HEK293 (cell line): ENCODE measurements at regions not wholly inside any gene's neighbourhood (a gene's known extent, or its start where the extent isn't known, plus 50 kb on each side); places are given as distances from the start of the nearest gene placed in this dataset.

ENCODE experiments used
- EGR2 ChIP-seq: fragments of 450-650 bp; formaldehyde crosslinking; IDR thresholded peaks from 2 replicates; pipeline ENCODE4 v1.5.1; 2016; ENCODE audit warnings: low read depth, missing biosample characterization, missing genetic modification characterization
- GFI1B ChIP-seq: fragments of 450-650 bp; formaldehyde crosslinking; IDR thresholded peaks from 2 replicates; pipeline ENCODE4 v1.5.1; 2016; ENCODE audit warnings: missing biosample characterization, missing genetic modification characterization
- HOXA7 ChIP-seq: sonication (generic); formaldehyde crosslinking; IDR thresholded peaks from 2 replicates; pipeline ENCODE4 v1.8.1; 2022; ENCODE audit warnings: missing genetic modification reagents, borderline replicate concordance
- WT1 ChIP-seq: fragments of 450-650 bp; formaldehyde crosslinking; IDR thresholded peaks from 2 replicates; pipeline ENCODE4 v1.5.1; 2016; ENCODE audit warnings: missing biosample characterization, missing genetic modification characterization
- ZNF112 ChIP-seq: fragments of 450-650 bp; formaldehyde crosslinking; IDR thresholded peaks from 2 replicates; pipeline ENCODE4 v1.5.0; 2017; ENCODE audit warnings: missing biosample characterization, missing genetic modification characterization
- ZNF169 ChIP-seq: fragments of 450-650 bp; formaldehyde crosslinking; IDR thresholded peaks from 2 replicates; pipeline ENCODE4 v1.5.1; 2016; ENCODE audit warnings: missing biosample characterization, missing genetic modification characterization
- ZNF292 ChIP-seq: fragments of 450-650 bp; formaldehyde crosslinking; IDR thresholded peaks from 2 replicates; pipeline ENCODE4 v1.5.1; 2016; ENCODE audit warnings: low read depth, missing biosample characterization, missing genetic modification characterization, borderline replicate concordance
- ZNF776 ChIP-seq: fragments of 450-650 bp; formaldehyde crosslinking; IDR thresholded peaks from 2 replicates; pipeline ENCODE4 v1.5.0; 2017; ENCODE audit warnings: missing biosample characterization, missing genetic modification characterization, borderline replicate concordance
- ZSCAN23 ChIP-seq: fragments of 450-650 bp; formaldehyde crosslinking; IDR thresholded peaks from 2 replicates; pipeline ENCODE4 v1.5.1; 2016; ENCODE audit warnings: missing biosample characterization, missing genetic modification characterization
- TF ChIP-seq, protein P1 (sequence below): fragments of 450-650 bp; formaldehyde crosslinking; IDR thresholded peaks from 2 replicates; pipeline ENCODE4 v1.5.1; 2016; ENCODE audit warnings: missing biosample characterization, missing genetic modification characterization, borderline replicate concordance
- TF ChIP-seq, protein P2 (sequence below): fragments of 450-650 bp; formaldehyde crosslinking; IDR thresholded peaks from 2 replicates; pipeline ENCODE4 v1.5.1; 2016; ENCODE audit warnings: missing biosample characterization, missing genetic modification characterization
- TF ChIP-seq, protein P3 (sequence below): fragments of 450-650 bp; formaldehyde crosslinking; IDR thresholded peaks from 2 replicates; pipeline ENCODE4 v1.5.1; 2016; ENCODE audit warnings: missing biosample characterization, missing genetic modification characterization

DNA sequence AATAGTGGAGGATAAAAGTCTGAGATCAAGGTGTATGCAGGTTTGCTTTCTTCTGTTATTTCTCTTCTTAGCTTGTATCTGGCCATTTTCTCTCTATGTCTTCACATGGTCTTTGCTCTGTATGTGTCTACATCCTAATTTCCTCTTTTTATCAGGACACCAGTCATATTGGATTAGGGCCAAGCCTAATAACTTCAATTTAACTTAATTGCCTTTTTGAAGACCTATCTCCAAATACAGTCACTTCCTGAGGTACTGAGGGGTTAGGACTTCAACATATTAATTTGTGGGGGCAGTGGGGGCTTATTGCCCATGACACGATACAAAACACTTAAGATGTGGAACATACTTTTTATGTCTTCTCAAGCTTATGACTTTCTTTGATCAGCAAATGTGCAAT lies 632.9 kb upstream of the CELF4 start:
- no peak for TF ChIP-seq ZSCAN23
- TF ChIP-seq, protein P1, sequence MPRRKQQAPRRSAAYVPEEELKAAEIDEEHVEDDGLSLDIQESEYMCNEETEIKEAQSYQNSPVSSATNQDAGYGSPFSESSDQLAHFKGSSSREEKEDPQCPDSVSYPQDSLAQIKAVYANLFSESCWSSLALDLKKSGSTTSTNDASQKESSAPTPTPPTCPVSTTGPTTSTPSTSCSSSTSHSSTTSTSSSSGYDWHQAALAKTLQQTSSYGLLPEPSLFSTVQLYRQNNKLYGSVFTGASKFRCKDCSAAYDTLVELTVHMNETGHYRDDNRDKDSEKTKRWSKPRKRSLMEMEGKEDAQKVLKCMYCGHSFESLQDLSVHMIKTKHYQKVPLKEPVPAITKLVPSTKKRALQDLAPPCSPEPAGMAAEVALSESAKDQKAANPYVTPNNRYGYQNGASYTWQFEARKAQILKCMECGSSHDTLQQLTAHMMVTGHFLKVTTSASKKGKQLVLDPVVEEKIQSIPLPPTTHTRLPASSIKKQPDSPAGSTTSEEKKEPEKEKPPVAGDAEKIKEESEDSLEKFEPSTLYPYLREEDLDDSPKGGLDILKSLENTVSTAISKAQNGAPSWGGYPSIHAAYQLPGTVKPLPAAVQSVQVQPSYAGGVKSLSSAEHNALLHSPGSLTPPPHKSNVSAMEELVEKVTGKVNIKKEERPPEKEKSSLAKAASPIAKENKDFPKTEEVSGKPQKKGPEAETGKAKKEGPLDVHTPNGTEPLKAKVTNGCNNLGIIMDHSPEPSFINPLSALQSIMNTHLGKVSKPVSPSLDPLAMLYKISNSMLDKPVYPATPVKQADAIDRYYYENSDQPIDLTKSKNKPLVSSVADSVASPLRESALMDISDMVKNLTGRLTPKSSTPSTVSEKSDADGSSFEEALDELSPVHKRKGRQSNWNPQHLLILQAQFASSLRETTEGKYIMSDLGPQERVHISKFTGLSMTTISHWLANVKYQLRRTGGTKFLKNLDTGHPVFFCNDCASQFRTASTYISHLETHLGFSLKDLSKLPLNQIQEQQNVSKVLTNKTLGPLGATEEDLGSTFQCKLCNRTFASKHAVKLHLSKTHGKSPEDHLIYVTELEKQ (tag by site-specific recombination) = no peak
- no peak for TF ChIP-seq ZNF112 (tag by site-specific recombination)
- no peak for TF ChIP-seq HOXA7 (CRISPR knock-in tag)
- no peak for TF ChIP-seq ZNF776 (tag by site-specific recombination)
- TF ChIP-seq, protein P2, sequence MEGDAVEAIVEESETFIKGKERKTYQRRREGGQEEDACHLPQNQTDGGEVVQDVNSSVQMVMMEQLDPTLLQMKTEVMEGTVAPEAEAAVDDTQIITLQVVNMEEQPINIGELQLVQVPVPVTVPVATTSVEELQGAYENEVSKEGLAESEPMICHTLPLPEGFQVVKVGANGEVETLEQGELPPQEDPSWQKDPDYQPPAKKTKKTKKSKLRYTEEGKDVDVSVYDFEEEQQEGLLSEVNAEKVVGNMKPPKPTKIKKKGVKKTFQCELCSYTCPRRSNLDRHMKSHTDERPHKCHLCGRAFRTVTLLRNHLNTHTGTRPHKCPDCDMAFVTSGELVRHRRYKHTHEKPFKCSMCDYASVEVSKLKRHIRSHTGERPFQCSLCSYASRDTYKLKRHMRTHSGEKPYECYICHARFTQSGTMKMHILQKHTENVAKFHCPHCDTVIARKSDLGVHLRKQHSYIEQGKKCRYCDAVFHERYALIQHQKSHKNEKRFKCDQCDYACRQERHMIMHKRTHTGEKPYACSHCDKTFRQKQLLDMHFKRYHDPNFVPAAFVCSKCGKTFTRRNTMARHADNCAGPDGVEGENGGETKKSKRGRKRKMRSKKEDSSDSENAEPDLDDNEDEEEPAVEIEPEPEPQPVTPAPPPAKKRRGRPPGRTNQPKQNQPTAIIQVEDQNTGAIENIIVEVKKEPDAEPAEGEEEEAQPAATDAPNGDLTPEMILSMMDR (tag by site-specific recombination) = no peak
- no peak for TF ChIP-seq GFI1B
- no peak for TF ChIP-seq ZNF292 (tag by site-specific recombination)
- TF ChIP-seq EGR2 = no peak
- TF ChIP-seq, protein P3, sequence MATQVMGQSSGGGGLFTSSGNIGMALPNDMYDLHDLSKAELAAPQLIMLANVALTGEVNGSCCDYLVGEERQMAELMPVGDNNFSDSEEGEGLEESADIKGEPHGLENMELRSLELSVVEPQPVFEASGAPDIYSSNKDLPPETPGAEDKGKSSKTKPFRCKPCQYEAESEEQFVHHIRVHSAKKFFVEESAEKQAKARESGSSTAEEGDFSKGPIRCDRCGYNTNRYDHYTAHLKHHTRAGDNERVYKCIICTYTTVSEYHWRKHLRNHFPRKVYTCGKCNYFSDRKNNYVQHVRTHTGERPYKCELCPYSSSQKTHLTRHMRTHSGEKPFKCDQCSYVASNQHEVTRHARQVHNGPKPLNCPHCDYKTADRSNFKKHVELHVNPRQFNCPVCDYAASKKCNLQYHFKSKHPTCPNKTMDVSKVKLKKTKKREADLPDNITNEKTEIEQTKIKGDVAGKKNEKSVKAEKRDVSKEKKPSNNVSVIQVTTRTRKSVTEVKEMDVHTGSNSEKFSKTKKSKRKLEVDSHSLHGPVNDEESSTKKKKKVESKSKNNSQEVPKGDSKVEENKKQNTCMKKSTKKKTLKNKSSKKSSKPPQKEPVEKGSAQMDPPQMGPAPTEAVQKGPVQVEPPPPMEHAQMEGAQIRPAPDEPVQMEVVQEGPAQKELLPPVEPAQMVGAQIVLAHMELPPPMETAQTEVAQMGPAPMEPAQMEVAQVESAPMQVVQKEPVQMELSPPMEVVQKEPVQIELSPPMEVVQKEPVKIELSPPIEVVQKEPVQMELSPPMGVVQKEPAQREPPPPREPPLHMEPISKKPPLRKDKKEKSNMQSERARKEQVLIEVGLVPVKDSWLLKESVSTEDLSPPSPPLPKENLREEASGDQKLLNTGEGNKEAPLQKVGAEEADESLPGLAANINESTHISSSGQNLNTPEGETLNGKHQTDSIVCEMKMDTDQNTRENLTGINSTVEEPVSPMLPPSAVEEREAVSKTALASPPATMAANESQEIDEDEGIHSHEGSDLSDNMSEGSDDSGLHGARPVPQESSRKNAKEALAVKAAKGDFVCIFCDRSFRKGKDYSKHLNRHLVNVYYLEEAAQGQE (tag by site-specific recombination) = no peak
- no peak for TF ChIP-seq WT1 (tag by site-specific recombination)
- no peak for TF ChIP-seq ZNF169 (tag by site-specific recombination)
